ENCODE measurements at regions not wholly inside any gene's neighbourhood (a gene's known extent, or its start where the extent isn't known, plus 50 kb on each side); places are given as distances from the start of the nearest gene placed in this dataset.

DNA sequence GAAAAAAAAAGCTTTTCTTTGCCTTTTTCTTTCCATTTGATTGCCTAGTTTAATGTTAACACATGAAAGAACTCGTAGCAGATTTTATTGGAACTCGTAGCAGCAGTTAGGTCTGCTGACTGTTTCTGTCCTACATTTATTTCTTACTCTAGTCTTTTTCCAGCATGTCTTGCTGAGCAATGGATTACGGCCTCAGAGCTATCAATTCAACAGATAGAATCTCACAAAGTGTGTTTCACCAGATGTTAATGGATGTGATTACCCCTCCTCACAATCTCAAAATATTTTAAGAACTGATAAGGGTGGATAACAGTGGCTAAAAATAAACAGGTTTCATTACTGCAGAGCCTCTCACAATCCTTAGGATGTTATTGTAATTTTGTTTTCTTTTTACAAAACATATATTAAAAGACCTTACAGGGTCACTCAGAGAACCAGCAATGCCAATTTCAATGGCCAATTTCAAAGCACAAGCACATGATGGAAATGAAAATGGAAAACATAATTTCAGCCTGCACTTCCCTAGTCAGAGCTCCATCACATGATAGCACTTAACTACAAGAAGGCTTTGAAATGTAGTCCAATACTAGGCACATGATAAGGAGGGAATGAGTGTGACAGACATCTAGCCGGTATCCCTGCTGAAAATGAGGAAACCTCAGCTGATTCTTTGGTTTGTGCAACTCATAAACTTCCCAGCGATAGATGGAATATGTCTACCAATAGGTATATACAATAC is 838.1 kb upstream of the SEMA6D start:
- Histone ChIP-seq H3K4me1 (ENCODE audit: low read depth) (no peaks in the 10 kb centered on the region), H3K36me3 (ENCODE audit: low read depth) (no peaks in the 10 kb centered on the region), H3K4me3 (no peak overlapping the region), H3K9me3 (no peaks in the 10 kb centered on the region)
- no peak for ATAC-seq
- TF ChIP-seq, protein P1, sequence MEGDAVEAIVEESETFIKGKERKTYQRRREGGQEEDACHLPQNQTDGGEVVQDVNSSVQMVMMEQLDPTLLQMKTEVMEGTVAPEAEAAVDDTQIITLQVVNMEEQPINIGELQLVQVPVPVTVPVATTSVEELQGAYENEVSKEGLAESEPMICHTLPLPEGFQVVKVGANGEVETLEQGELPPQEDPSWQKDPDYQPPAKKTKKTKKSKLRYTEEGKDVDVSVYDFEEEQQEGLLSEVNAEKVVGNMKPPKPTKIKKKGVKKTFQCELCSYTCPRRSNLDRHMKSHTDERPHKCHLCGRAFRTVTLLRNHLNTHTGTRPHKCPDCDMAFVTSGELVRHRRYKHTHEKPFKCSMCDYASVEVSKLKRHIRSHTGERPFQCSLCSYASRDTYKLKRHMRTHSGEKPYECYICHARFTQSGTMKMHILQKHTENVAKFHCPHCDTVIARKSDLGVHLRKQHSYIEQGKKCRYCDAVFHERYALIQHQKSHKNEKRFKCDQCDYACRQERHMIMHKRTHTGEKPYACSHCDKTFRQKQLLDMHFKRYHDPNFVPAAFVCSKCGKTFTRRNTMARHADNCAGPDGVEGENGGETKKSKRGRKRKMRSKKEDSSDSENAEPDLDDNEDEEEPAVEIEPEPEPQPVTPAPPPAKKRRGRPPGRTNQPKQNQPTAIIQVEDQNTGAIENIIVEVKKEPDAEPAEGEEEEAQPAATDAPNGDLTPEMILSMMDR (IDR thresholded peaks at IDR 0.05): no peak
- DNase-seq: no peak
- intact Hi-C loops (cut with DNase I, micrococcal nuclease): no loop called here

GRCh38 chr15:46880791-46881190 is 836.5 kb upstream of the SEMA6D start:
- DNase-seq: no peak
- Histone ChIP-seq H3K4me1 (ENCODE audit: low read depth) (no peaks in the 10 kb centered on the region), H3K9me3 (no peaks in the 10 kb centered on the region), H3K36me3 (ENCODE audit: low read depth) (no peaks in the 10 kb centered on the region), H3K4me3 (no peak overlapping the region)
- TF ChIP-seq, protein P1 (IDR thresholded peaks at IDR 0.05): no peak
- intact Hi-C loops (cut with DNase I, micrococcal nuclease): no loop called here
- no peak for ATAC-seq

GRCh38 chr15:46892621-46893160 is 824.6 kb upstream of the SEMA6D start:
- H3K4me3 ChIP-seq: no peak overlapping the region
- intact Hi-C loops (cut with DNase I, micrococcal nuclease): no loop called here
- no peaks in the 10 kb centered on the region for H3K4me1 ChIP-seq (ENCODE audit: low read depth)
- no peaks in the 10 kb centered on the region for H3K36me3 ChIP-seq (ENCODE audit: low read depth)
- TF ChIP-seq, protein P1 (IDR thresholded peaks at IDR 0.05): no peak
- no peak for DNase-seq
- no peak for ATAC-seq
- H3K9me3 ChIP-seq: no peaks in the 10 kb centered on the region

DNA sequence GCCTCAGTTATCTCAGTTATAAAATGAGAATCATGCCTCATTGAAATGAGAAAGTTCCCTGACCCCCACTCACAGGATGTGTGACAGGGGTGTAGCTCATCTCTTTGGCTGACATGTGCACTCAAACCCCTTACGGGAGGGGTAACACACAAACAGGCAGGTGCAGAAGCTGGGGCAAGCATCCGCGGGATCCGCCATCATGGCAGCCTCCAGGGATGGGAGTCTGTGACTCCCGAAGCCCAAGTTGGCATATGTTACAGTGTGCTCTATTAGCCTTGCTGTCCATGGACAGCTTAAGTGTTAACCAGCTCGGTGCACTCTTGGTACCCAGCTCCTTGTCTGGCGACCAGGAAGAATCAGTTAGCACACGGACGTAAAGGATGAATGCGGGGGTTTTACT is 822.7 kb upstream of the SEMA6D start:
- Histone ChIP-seq H3K9me3 (no peaks in the 10 kb centered on the region), H3K36me3 (ENCODE audit: low read depth) (no peaks in the 10 kb centered on the region), H3K4me1 (ENCODE audit: low read depth) (no peaks in the 10 kb centered on the region), H3K4me3 (no peak overlapping the region)
- DNase-seq (no peak), ATAC-seq (no peak)
- intact Hi-C loops (cut with DNase I, micrococcal nuclease): no loop called here
- TF ChIP-seq, protein P1 (IDR thresholded peaks at IDR 0.05): no peak

DNA sequence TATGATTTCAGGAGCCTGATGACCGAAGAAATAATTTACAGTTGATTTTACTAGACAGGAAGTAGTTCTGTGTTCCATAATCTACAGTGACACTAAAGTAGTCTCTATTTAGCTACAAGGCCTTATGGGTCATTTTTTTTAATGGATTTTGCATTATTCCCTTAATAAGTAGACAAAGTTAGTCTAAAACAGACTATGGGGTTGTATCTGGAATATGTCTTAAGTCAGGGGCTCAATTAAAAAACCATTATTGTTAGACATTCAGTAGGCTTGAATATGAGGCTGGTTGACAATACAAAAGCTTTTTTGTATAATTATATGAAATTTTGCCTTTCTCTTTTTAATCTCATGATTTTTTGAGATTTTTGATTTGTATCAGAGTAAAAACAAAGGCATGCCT is 820.0 kb upstream of the SEMA6D start:
- Histone ChIP-seq H3K9me3 (no peaks in the 10 kb centered on the region), H3K36me3 (ENCODE audit: low read depth) (no peaks in the 10 kb centered on the region), H3K4me1 (ENCODE audit: low read depth) (no peaks in the 10 kb centered on the region), H3K4me3 (no peak overlapping the region)
- ATAC-seq (no peak), DNase-seq (no peak)
- intact Hi-C loops (cut with DNase I, micrococcal nuclease): no loop called here
- TF ChIP-seq, protein P1 (IDR thresholded peaks at IDR 0.05): no peak
